ENCODE measurements at regions not wholly inside any gene's neighbourhood (a gene's known extent, or its start where the extent isn't known, plus 50 kb on each side); places are given as distances from the start of the nearest gene placed in this dataset.

- Histone ChIP-seq H3K27ac (no peak overlapping the region), H3K9me3 (no peaks in the 10 kb centered on the region), H3K36me3 (no peaks in the 10 kb centered on the region), H3K4me1 (no peaks in the 10 kb centered on the region), H3K4me3 (no peak overlapping the region), H3K27me3 (no peaks in the 10 kb centered on the region)
- TF ChIP-seq POLR2A (IDR thresholded peaks at IDR 0.05) (no peak), CTCF (IDR thresholded peaks at IDR 0.05) (no peak)
- WGBS (ENCODE audit: insufficient coverage, low coverage, low lambda C conversion rate, missing lambda C conversion rate) = 37% methylated on average over 6 of the region's 6 CpGs
- ATAC-seq (no peak), DNase-seq (no peak)
- intact Hi-C loops (cut with DNase I) = no loop called here
Measured at GRCh38 chr13:91111476-91112200, 235.8 kb upstream of the MIR17HG start.

- H3K27ac ChIP-seq = no peak overlapping the region
- WGBS (ENCODE audit: insufficient coverage, low coverage, low lambda C conversion rate, missing lambda C conversion rate) = 56% methylated on average over 7 of the region's 7 CpGs
- no peaks in the 10 kb centered on the region for H3K4me1 ChIP-seq
- H3K27me3 ChIP-seq = no peaks in the 10 kb centered on the region
- ATAC-seq (no peak), DNase-seq (no peak)
- TF ChIP-seq CTCF (IDR thresholded peaks at IDR 0.05) (no peak), POLR2A (IDR thresholded peaks at IDR 0.05) (no peak)
- intact Hi-C loops (cut with DNase I) = no loop called here
- no peak overlapping the region for H3K4me3 ChIP-seq
- H3K36me3 ChIP-seq = no peaks in the 10 kb centered on the region
- H3K9me3 ChIP-seq = no peaks in the 10 kb centered on the region
Measured at GRCh38 chr13:91112201-91112923, 235.1 kb upstream of the MIR17HG start.

GRCh38 chr13:91112924-91113277 lies 234.6 kb upstream of the MIR17HG start:
- Histone ChIP-seq H3K4me1 (no peaks in the 10 kb centered on the region), H3K4me3 (no peak overlapping the region), H3K9me3 (no peaks in the 10 kb centered on the region), H3K27me3 (no peaks in the 10 kb centered on the region), H3K27ac (no peak overlapping the region), H3K36me3 (no peaks in the 10 kb centered on the region)
- intact Hi-C loops (cut with DNase I) = no loop called here
- no peak for TF ChIP-seq CTCF (IDR thresholded peaks at IDR 0.05)
- no peak for TF ChIP-seq POLR2A (IDR thresholded peaks at IDR 0.05)
- WGBS (ENCODE audit: insufficient coverage, low coverage, low lambda C conversion rate, missing lambda C conversion rate) = 77% methylated on average over 1 of the region's 1 CpG
- ATAC-seq (no peak), DNase-seq (no peak)

DNA sequence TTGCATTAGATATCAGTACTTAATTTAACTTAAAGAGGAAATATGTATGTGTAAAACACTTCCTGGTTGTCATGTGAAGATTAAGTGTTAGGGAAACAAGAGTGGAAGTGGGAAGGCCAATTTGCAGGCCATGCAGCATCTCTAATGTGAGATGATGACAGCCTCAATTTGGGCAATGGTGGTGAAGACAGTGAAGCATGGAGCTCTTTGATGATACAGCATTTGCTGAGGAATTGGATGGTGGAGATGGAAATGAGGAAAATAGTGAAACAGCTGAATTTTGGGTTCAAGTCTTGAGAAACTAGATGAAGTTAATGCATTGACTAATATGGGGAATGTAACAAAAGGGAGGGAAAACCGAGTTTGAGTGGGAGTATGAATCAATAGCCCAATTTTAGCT lies 231.7 kb upstream of the MIR17HG start:
- DNase-seq (no peak), ATAC-seq (no peak)
- 40% methylated on average over 1 of the region's 1 CpG for WGBS (ENCODE audit: insufficient coverage, low coverage, low lambda C conversion rate, missing lambda C conversion rate)
- Histone ChIP-seq H3K27ac (no peak overlapping the region), H3K4me3 (no peak overlapping the region), H3K4me1 (no peaks in the 10 kb centered on the region), H3K9me3 (no peaks in the 10 kb centered on the region), H3K27me3 (no peaks in the 10 kb centered on the region), H3K36me3 (no peaks in the 10 kb centered on the region)
- TF ChIP-seq POLR2A (IDR thresholded peaks at IDR 0.05) = no peak
- TF ChIP-seq CTCF (IDR thresholded peaks at IDR 0.05) = no peak
- intact Hi-C loops (cut with DNase I) = no loop called here
